ENCODE measurements at regions not wholly inside any gene's neighbourhood (a gene's known extent, or its start where the extent isn't known, plus 50 kb on each side); places are given as distances from the start of the nearest gene placed in this dataset.

- no peaks in the 10 kb centered on the region for H3K9me3 ChIP-seq (ENCODE audit: insufficient read depth, low read depth)
- no peaks in the 10 kb centered on the region for H3K27me3 ChIP-seq (ENCODE audit: insufficient read depth, low read depth)
- H3K36me3 ChIP-seq (ENCODE audit: low read depth): no peaks in the 10 kb centered on the region
- ChIA-PET CTCF (no interaction called here), POLR2A (ENCODE audit: unreplicated experiment) (interaction anchor here (0.6 kb wide), 1 partner anchor 944 kb away, joined by 3 read pairs; no protein-coding TSS in a partner anchor)
- no peak for DNase-seq
- no peak overlapping the region for H3K27ac ChIP-seq
- no peak overlapping the region for H3K4me3 ChIP-seq
- H3K4me1 ChIP-seq (replicated peaks; ENCODE audit: insufficient read depth): no peaks in the 10 kb centered on the region
- intact Hi-C loops (cut with micrococcal nuclease; ENCODE audit: unreplicated experiment): no loop called here
- no peaks in the 10 kb centered on the region for H4K20me1 ChIP-seq (ENCODE audit: insufficient read depth)
- no peaks in the 10 kb centered on the region for H3F3A ChIP-seq (ENCODE audit: insufficient read depth, low read depth)
- no TSS peak for BruUV-seq (replicated peaks)
- no peak overlapping the region for H3K4me2 ChIP-seq
- TF ChIP-seq EZH2 (IDR thresholded peaks at IDR 0.05; ENCODE audit: low read depth) (no peak), CTCF (conservative IDR thresholded peaks at IDR 0.05) (no peak)
- no peaks in the 10 kb centered on the region for H3K79me2 ChIP-seq (ENCODE audit: low read depth)
- H2AFZ ChIP-seq: no peak overlapping the region
- peaks cover 4% of the 10 kb centered on the region; the same call in 1 of the 2 replicates for H3K9me2 ChIP-seq (ENCODE audit: insufficient read depth)
Measured at GRCh38 chr2:42882756-42883155, 90.4 kb upstream of the HAAO start.

GRCh38 chr2:42881732-42882131, 89.3 kb upstream of the HAAO start:
- Histone ChIP-seq H3K9me3 (ENCODE audit: insufficient read depth, low read depth) (no peaks in the 10 kb centered on the region), H3K9me2 (ENCODE audit: insufficient read depth) (peaks cover 4% of the 10 kb centered on the region; the same call in 1 of the 2 replicates), H3F3A (ENCODE audit: insufficient read depth, low read depth) (no peaks in the 10 kb centered on the region), H3K79me2 (ENCODE audit: low read depth) (no peaks in the 10 kb centered on the region), H4K20me1 (ENCODE audit: insufficient read depth) (no peaks in the 10 kb centered on the region), H3K36me3 (ENCODE audit: low read depth) (no peaks in the 10 kb centered on the region), H2AFZ (no peak overlapping the region), H3K4me1 (replicated peaks; ENCODE audit: insufficient read depth) (no peaks in the 10 kb centered on the region), H3K27me3 (ENCODE audit: insufficient read depth, low read depth) (no peaks in the 10 kb centered on the region), H3K4me3 (no peak overlapping the region), H3K4me2 (no peak overlapping the region), H3K27ac (no peak overlapping the region)
- DNase-seq: no peak
- intact Hi-C loops (cut with micrococcal nuclease; ENCODE audit: unreplicated experiment): no loop called here
- TF ChIP-seq EZH2 (IDR thresholded peaks at IDR 0.05; ENCODE audit: low read depth) (no peak), CTCF (conservative IDR thresholded peaks at IDR 0.05) (no peak)
- POLR2A ChIA-PET (ENCODE audit: unreplicated experiment): no interaction called here
- BruUV-seq (replicated peaks): no TSS peak
- CTCF ChIA-PET: no interaction called here

- BruUV-seq (replicated peaks): no TSS peak
Measured at GRCh38 chr2:42880738-42881690, 88.6 kb upstream of the HAAO start.

More at GRCh38 chr2:42880738-42881690, 88.6 kb upstream of the HAAO start:
- intact Hi-C loops (cut with micrococcal nuclease; ENCODE audit: unreplicated experiment): no loop called here
- Histone ChIP-seq H3K36me3 (ENCODE audit: low read depth) (no peaks in the 10 kb centered on the region), H3K9me2 (ENCODE audit: insufficient read depth) (peaks cover 4% of the 10 kb centered on the region; the same call in 1 of the 2 replicates), H4K20me1 (ENCODE audit: insufficient read depth) (no peaks in the 10 kb centered on the region), H3F3A (ENCODE audit: insufficient read depth, low read depth) (no peaks in the 10 kb centered on the region), H3K4me1 (replicated peaks; ENCODE audit: insufficient read depth) (no peaks in the 10 kb centered on the region), H2AFZ (no peak overlapping the region), H3K27ac (no peak overlapping the region), H3K4me3 (no peak overlapping the region), H3K4me2 (no peak overlapping the region), H3K27me3 (ENCODE audit: insufficient read depth, low read depth) (no peaks in the 10 kb centered on the region), H3K79me2 (ENCODE audit: low read depth) (no peaks in the 10 kb centered on the region), H3K9me3 (ENCODE audit: insufficient read depth, low read depth) (no peaks in the 10 kb centered on the region)
- ChIA-PET POLR2A (ENCODE audit: unreplicated experiment) (no interaction called here), CTCF (interaction anchor here (0.7 kb wide), 1 partner anchor 756 kb away, joined by 18 read pairs; the partner anchor contains the start of gene PLEKHH2)
- TF ChIP-seq EZH2 (IDR thresholded peaks at IDR 0.05; ENCODE audit: low read depth) (no peak), CTCF (conservative IDR thresholded peaks at IDR 0.05) (no peak)
- DNase-seq: no peak

Data from PC-9 (cell line).